CD4-positive, alpha-beta T cell treated with Interleukin-15 for 1 hour (primary cell): ENCODE measurements at regions not wholly inside any gene's neighbourhood (a gene's known extent, or its start where the extent isn't known, plus 50 kb on each side); places are given as distances from the start of the nearest gene placed in this dataset.
"Not testable (repeated sequence)": the region's sequence is repeated elsewhere in the genome, so short reads cannot be mapped to it uniquely, and the experiment has no call there.

ENCODE experiments used
- DNase-seq: peaks from one replicate; pipeline ENCODE4 v3.0.0-alpha.2; 2020

DNA sequence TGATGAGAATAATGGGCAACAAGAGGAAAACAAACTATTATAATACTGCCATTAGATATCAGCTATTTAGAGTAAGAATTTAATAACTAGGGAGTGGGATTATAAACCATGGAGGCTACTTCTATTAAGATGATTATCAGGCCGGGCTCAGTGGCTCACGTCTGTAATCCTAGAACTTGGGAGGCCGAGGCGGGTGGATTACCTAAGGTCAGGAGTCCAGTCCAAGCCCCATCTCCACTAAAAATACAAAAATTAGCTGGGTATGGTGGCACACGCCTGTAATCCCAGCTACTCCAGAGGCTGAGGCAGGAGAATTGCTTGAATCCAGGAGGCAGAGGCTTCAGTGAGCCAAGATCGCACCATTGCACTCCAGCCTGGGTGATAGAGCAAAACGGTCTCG is 355.6 kb downstream of the PPP1R3A start:
- not testable (repeated sequence) for DNase-seq

DNA sequence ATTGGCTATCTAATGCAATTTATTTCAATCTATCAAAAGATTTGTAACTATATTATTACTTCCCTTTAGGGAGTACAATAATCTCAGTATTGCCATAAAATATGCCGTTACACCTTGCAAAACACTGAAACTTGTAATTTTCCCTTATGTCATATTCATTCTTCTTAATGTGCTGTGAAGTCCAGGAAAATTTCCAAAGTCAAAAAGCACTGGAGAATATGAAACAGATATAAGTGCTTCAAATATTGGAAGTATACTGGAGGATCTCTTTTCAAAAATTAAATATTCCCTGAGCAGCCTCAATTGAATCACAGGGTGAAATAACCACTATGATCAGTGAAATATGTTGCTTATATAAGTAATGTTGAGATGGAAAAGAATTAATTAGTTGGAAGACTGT is 356.0 kb downstream of the PPP1R3A start:
- no peak for DNase-seq

GRCh38 chr7:113562242-113562641 is 356.6 kb downstream of the PPP1R3A start:
- DNase-seq = no peak

- no peak for DNase-seq
Measured at GRCh38 chr7:113561446-113561845, 357.4 kb downstream of the PPP1R3A start.

DNA sequence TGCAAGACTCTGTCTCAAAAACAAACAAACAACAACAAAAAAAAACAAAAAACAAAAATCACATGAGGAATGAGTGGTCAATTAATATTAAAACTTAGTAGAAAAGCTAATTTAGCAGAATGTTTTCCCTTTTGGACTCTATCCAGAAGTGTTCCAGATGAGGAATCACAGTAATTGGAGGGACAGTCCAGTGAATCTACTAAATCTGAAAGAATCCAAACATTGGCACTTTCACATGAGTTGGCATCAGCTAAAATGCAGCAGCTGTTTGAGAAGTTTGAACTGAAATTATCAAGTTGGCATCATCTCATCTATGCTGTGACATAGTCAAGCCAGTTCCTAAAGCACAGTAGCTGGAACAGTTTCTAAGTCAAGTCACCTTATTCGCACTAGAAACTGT is 367.8 kb downstream of the PPP1R3A start:
- DNase-seq = no peak

GRCh38 chr7:113548561-113548960 is 370.2 kb downstream of the PPP1R3A start:
- DNase-seq = no peak

GRCh38 chr7:113548137-113548536 is 370.7 kb downstream of the PPP1R3A start:
- DNase-seq = no peak

DNA sequence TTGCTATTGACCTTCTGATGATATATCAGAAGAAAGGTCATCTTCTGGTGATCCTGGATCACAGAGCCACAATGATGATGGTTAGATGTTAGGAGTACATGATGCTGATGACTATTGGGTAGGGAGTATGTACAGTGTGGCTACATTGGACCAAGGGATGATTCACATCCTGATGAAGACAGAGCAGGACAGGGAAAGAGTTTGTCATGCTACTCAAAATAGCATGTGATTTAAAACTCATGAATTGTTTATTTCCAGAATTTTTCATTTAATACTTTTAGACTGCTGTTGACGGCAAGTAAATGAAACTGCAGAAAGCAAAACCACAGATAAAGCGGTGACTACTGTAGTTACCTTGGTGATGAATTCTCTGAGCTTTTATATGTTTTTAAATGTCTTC is 397.3 kb downstream of the PPP1R3A start:
- no peak for DNase-seq

DNA sequence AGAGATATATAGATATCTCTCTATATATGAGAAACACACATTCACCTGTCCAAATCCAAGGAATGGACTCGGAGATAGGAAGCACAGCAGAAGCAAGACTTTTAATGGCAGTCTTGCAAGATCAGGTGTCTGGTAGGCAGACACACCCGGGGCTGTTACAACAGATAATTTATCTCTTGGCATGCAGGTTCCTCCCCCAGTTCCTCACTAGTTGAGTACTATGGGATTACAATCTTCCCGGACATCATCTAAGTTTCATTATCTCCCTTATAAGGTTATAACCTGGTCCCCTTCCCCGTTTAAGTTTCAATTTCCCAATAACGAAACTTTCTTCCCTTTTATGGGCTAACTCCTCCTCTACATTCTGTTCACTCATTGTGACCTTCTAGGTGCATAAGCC is 399.3 kb downstream of the PPP1R3A start:
- DNase-seq = no peak

DNA sequence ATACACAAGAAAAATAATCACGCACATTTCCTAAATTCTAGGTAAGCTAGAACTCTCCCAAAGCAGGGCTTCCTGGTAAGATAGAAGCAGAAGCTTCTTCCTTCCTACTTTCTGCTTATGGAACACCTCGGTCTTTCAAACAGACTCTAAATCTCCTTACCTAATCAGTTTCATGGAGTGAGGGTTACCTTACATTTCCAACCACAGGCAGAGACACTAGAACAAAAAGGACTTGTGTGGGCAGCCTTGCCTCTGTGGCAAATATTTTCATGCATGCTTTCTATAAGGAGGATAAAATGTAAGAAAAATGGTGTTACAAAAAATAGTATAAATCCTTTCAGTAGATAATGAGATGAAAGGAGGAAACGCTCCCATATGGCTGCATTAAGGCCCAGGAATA is 386.3 kb upstream of the SMIM30 start:
- DNase-seq = no peak

- no peak for DNase-seq
Measured at GRCh38 chr7:113504142-113504541, 385.8 kb upstream of the SMIM30 start.

DNA sequence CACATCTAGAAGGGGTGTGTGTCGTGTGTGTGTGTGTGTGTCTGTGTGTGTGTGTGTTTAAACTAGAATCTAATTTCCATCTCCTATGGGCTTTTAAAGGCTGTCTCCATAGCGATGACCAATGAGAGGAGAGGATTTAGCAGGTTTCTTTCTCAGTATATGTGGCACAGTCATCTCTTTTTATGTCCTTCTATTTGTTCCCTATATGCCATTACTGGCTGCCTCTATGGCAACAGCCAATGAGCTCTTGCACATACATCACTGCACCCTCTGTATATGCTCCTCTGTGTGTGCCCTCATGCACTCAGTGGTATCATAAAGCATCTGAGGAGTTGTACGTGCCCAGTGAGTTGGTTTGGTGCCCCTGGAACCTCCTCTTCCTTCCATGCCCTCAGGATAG is 378.2 kb upstream of the SMIM30 start:
- not testable (repeated sequence) for DNase-seq

- DNase-seq = not testable (repeated sequence)
Measured at GRCh38 chr7:113494797-113495566, 376.6 kb upstream of the SMIM30 start.

- no peak for DNase-seq
Measured at GRCh38 chr7:113491305-113491704, 373.0 kb upstream of the SMIM30 start.

DNA sequence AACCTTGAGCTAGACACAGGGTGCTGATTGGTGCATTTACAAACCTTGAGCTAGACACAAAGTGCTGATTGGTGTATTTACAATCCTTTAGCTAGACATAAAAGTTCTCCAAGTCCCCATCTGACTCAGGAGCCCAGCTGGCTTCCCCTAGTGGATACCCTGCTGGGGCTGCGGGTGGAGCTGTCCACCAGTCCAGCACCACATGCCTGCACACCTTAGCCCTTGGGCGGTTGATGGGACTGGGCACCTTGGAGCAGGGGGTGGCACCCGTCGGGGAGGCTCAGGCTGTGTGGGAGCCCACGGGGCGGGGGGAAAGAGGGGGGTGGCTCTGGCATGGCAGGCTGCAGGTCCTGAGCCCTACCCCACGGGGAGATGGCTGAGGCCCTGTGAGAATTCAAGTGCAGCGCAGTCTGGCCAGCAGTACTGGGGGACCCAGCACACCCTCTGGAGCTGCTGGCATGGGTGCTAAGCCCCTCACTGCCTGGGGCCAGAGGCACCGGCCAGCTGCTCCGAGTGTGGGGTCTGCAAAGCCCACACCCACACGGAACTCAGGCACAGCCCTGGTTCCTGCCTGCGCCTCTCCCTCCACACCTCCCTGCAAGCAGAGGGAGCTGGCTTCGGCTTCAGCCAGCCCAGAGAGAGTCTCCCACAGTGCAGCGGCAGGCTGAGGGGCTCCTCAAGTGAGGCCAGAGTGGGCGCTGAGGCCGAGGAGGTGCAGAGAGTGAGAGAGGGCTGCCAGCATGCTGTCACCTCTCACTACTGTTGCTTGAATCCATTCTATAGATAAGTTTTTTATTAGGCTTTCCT is 369.8 kb upstream of the SMIM30 start:
- no peak for DNase-seq

GRCh38 chr7:113486548-113486947 is 368.2 kb upstream of the SMIM30 start:
- no peak for DNase-seq

DNA sequence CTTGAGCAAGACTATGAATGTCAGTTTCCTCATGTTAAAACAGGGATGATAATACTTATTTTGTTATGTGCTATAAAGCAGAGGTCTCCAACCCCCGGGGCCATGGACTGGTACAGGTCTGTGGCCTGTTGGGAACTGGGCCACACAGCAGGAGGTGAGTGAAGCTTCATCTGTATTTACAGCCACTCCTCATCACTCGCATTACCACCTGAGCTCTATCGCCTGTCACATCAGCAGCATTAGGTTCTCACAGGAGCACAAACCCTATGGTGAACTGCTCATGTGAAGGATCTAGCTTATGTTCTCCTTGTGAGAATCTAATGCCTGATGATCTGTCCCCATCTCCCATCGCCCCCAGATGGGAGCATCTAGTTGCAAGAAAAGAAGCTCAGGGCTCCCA is 365.3 kb upstream of the SMIM30 start:
- DNase-seq = no peak

DNA sequence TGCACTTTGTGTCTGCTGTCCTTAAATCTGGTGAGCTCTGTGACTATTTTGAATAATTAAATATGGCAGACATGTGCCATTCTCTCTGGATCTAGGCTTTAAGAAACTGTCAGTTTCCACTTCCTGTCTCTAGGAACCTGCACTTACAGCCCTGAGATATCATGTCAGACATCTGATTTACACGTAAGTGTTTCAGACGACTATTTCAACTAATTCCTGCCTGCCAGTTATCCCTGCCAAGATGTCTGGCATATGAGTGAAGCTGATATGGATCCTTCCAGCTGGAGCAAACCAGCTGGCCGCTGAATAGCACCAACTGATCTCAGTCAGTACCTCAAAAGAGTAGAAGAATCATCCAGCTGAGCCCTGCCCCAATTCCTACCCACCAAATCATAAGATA is 362.2 kb upstream of the SMIM30 start:
- no peak for DNase-seq

GRCh38 chr7:113464096-113464855 is 345.9 kb upstream of the SMIM30 start:
- no peak for DNase-seq

DNA sequence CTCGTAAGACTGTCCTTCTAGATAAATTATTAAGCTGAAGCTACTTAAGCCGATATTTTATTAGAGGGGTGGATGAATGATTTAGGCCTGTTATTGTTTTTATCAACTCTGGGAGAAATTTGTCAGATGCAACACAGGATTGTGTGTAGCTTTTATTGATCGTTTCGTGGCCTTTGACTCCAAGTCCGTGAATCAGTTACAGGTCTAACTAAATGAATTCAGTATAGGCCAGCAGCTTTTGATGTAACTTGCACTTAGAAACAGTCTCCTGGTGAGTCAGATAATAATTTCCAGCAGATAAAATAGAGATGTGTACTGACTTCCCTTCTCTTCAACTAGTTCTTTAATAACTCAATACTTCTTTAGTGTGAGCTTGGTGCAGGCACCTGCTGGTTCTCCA is 341.7 kb upstream of the SMIM30 start:
- no peak for DNase-seq

- DNase-seq = no peak
Measured at GRCh38 chr7:113456533-113456932, 338.2 kb upstream of the SMIM30 start.

GRCh38 chr7:113454597-113455169 is 336.3 kb upstream of the SMIM30 start:
- no peak for DNase-seq

- DNase-seq = no peak
Measured at GRCh38 chr7:113452245-113452644, 333.9 kb upstream of the SMIM30 start.
